HFFc6 (cell line): ENCODE measurements at regions not wholly inside any gene's neighbourhood (a gene's known extent, or its start where the extent isn't known, plus 50 kb on each side); places are given as distances from the start of the nearest gene placed in this dataset.

Source experiments
- DNase-seq: peaks from one replicate; pipeline ENCODE4 v3.0.0-alpha.2; 2018
- H3K27ac Mint-ChIP-seq: 2 replicates; pipeline ENCODE4 v1.8.0; 2020; ENCODE audit warnings: mild to moderate bottlenecking, mixed read lengths
- H3K27me3 Mint-ChIP-seq: 2 replicates; pipeline ENCODE4 v1.8.0; 2021; ENCODE audit warnings: mild to moderate bottlenecking, moderate library complexity, mixed read lengths; ENCODE audit not compliant: insufficient read depth
- H3K36me3 Mint-ChIP-seq: 2 replicates; pipeline ENCODE4 v1.8.0; 2021; ENCODE audit warnings: low read depth, mixed read lengths
- H3K4me1 Mint-ChIP-seq: 2 replicates; pipeline ENCODE4 v1.8.0; 2020; ENCODE audit warnings: low read depth, mixed read lengths
- H3K4me3 Mint-ChIP-seq: 2 replicates; pipeline ENCODE4 v1.8.0; 2020; ENCODE audit warnings: mild to moderate bottlenecking, moderate library complexity, mixed read lengths
- H3K9me3 Mint-ChIP-seq: 2 replicates; pipeline ENCODE4 v1.8.0; 2020; ENCODE audit warnings: mild to moderate bottlenecking, mixed read lengths
- TF ChIP-seq, protein P1 (sequence below): fragments of 200-600 bp; sonication (generic); IDR thresholded peaks from 2 replicates; pipeline ENCODE4 v1.5.0; 2021; ENCODE audit warnings: antibody characterized with exemption, mild to moderate bottlenecking

DNA sequence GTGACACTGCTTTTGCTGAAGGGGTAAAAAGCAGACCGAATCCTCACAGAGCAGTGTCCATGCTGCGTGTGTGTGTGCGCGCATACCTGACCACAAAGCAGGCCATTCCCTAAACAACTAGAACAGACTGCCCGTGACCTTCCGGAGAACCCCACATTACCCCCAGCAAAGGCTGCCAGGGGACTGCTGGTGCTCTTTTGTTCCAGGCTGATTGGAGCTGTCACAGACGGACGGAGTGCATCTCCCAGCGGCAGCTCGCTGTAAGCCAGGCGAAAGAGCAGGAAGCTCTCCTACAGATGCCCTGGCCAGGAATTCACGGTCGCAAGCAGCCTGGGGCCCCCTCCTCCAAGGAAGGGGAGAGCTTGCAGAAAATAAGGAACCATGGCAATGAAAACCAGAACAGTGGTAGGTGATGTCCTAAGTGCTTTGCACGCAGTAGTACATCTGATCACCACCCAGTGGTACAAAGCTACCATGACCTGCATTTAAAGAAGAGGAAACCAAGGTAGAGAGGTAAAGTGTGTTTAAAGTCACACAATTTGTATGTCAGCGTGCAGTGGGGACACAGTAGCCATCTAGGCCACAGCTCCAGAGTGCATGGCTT lies 153.4 kb upstream of the DYNLRB2 start:
- H3K36me3 Mint-ChIP-seq: no peaks in the 10 kb centered on the region
- H3K27me3 Mint-ChIP-seq: peaks cover 2% of the 10 kb centered on the region; the same call in 1 of the 2 replicates
- H3K27ac Mint-ChIP-seq: no peak overlapping the region
- TF ChIP-seq, protein P1, sequence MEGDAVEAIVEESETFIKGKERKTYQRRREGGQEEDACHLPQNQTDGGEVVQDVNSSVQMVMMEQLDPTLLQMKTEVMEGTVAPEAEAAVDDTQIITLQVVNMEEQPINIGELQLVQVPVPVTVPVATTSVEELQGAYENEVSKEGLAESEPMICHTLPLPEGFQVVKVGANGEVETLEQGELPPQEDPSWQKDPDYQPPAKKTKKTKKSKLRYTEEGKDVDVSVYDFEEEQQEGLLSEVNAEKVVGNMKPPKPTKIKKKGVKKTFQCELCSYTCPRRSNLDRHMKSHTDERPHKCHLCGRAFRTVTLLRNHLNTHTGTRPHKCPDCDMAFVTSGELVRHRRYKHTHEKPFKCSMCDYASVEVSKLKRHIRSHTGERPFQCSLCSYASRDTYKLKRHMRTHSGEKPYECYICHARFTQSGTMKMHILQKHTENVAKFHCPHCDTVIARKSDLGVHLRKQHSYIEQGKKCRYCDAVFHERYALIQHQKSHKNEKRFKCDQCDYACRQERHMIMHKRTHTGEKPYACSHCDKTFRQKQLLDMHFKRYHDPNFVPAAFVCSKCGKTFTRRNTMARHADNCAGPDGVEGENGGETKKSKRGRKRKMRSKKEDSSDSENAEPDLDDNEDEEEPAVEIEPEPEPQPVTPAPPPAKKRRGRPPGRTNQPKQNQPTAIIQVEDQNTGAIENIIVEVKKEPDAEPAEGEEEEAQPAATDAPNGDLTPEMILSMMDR: no peak
- no peak overlapping the region for H3K4me3 Mint-ChIP-seq
- peaks cover 4% of the 10 kb centered on the region; the same call in 1 of the 2 replicates for H3K9me3 Mint-ChIP-seq
- no peak for DNase-seq
- no peaks in the 10 kb centered on the region for H3K4me1 Mint-ChIP-seq

DNA sequence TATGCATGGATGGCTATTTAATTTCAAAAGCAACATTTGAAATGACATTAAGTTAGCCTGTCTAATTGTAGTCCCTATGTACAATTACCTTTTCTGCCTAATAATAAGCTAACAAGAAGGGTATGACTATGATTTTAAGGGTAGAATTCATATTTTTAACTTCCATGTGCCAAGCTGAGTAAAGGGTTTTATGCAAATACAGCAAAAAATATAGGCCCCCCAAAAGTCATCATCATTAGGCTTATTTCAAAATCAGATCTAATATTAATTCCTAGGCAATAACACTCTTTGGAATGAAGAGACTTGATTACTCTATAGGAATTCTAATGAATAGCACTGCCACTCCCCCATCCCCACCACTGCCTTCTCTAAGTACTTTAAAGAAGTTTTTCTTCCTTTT lies 155.9 kb upstream of the DYNLRB2 start:
- peaks cover 4% of the 10 kb centered on the region; the same call in 1 of the 2 replicates for H3K9me3 Mint-ChIP-seq
- H3K27me3 Mint-ChIP-seq: peaks cover 5% of the 10 kb centered on the region
- TF ChIP-seq, protein P1: no peak
- H3K4me1 Mint-ChIP-seq: no peaks in the 10 kb centered on the region
- no peak for DNase-seq
- H3K27ac Mint-ChIP-seq: no peak overlapping the region
- no peaks in the 10 kb centered on the region for H3K36me3 Mint-ChIP-seq
- H3K4me3 Mint-ChIP-seq: no peak overlapping the region

DNA sequence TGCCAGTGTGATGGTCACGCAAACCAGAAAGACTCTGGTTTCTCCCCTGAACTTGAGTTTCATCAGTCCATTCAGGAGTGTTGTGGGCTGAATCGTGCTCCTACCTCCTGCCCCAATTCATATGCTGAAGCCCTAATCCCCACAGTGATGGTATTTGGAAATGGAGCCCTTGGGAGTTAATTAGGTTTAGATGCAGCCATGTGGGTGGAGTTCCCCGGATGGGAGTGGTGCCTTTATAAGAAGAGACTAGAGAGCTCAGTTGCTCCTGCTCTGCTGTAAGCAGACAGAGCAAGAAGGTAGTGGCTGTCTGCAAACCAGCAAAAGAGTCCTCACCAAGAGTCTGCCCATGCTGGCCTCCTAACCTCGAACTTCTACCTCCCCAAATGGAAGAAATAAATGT lies 160.3 kb upstream of the DYNLRB2 start:
- no peak for DNase-seq
- TF ChIP-seq, protein P1: no peak
- peaks cover 4% of the 10 kb centered on the region; the same call in 1 of the 2 replicates for H3K9me3 Mint-ChIP-seq
- H3K4me1 Mint-ChIP-seq: no peaks in the 10 kb centered on the region
- H3K27me3 Mint-ChIP-seq: peaks cover 12% of the 10 kb centered on the region
- no peak overlapping the region for H3K4me3 Mint-ChIP-seq
- H3K36me3 Mint-ChIP-seq: no peaks in the 10 kb centered on the region
- H3K27ac Mint-ChIP-seq: no peak overlapping the region

DNA sequence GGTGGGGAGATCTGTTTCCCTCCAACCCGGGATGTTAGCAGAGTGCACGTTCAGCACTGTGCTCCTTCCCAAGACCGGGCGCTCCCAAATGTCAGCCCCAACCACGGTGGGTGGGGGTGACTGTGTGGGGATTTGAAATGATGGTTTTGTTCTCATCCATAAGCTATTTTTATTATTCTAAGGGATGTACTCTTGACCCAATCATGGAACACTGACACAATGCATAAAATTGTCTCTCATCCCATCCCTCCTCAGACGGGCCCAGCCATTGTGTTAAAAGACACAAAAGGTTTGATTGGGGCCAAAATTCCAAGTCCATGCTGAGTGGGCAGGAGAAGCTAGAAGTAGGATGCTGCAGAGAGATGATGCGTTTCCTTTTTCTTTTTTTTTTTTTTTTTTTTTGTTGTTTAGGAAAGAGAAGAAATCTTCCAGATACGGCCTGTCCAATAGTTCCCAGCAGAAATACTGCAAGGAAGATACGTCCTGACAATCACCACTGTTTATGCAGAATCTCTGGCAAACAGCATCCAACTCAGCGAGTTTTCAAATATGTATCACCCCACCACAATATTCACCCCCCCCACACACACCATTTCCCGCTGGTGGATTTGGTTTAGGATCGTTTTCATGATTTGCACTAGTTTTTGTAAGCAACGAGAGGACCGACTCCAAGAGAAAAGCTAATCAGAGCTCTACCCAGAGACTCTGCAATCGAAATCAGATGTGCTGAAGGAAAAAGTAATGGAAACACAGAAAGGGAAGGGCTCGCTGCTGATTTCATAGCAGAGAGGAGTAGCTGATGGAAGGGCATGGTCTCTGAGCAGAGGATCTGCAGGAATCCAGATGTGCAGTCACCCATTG lies 163.5 kb upstream of the DYNLRB2 start:
- DNase-seq: no peak
- Mint-ChIP-seq H3K27ac (no peak overlapping the region), H3K4me1 (no peaks in the 10 kb centered on the region), H3K4me3 (no peak overlapping the region), H3K9me3 (peaks cover 4% of the 10 kb centered on the region; the same call in 1 of the 2 replicates), H3K36me3 (no peaks in the 10 kb centered on the region), H3K27me3 (peaks cover 12% of the 10 kb centered on the region)
- TF ChIP-seq, protein P1: no peak

DNA sequence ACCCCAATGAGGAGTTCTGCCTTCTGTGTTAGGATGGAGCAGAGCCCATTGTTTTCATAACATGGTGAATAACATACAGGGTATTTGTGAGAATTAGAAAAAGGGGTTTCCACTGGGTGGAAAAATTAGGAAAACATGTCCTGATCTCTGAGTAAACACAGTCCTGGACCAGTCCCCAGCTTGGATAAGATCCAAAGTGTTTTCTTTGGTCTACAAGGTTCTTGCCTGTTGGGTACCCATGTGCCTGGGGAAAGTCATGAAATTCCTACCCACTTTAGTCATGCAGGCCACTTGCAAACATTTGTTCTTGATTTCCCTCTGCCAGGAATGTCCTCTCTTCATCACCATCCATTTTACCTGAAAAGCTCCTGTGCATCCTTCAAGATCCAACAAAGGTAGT lies 164.8 kb upstream of the DYNLRB2 start:
- TF ChIP-seq, protein P1: no peak
- Mint-ChIP-seq H3K27me3 (peaks cover 12% of the 10 kb centered on the region), H3K27ac (no peak overlapping the region), H3K9me3 (peaks cover 4% of the 10 kb centered on the region; the same call in 1 of the 2 replicates), H3K36me3 (no peaks in the 10 kb centered on the region), H3K4me1 (no peaks in the 10 kb centered on the region), H3K4me3 (no peak overlapping the region)
- no peak for DNase-seq
